ENCODE measurements at regions not wholly inside any gene's neighbourhood (a gene's known extent, or its start where the extent isn't known, plus 50 kb on each side); places are given as distances from the start of the nearest gene placed in this dataset.

- Histone ChIP-seq H2AK5ac (ENCODE audit: insufficient read length, low read length) (no peak overlapping the region), H3K23me2 (ENCODE audit: insufficient read length, low read depth, low read length, poor library complexity, severe bottlenecking) (no peaks in the 10 kb centered on the region), H3K4ac (ENCODE audit: low read depth, low read length) (no peak overlapping the region), H2BK15ac (ENCODE audit: low read depth, low read length) (no peak overlapping the region), H2BK12ac (ENCODE audit: insufficient read length, low read depth, low read length) (no peak overlapping the region), H3K79me2 (ENCODE audit: insufficient read depth, low read length) (no peaks in the 10 kb centered on the region), H3K79me1 (ENCODE audit: insufficient read depth, low read depth, low read length, poor library complexity, severe bottlenecking) (no peaks in the 10 kb centered on the region), H3K27me3 (ENCODE audit: insufficient read depth, low read length) (no peaks in the 10 kb centered on the region), H2BK5ac (ENCODE audit: insufficient read length, low read length) (no peak overlapping the region), H3T11ph (ENCODE audit: low read length) (no peak overlapping the region), H3K4me2 (ENCODE audit: insufficient read depth, insufficient read length, low read length) (no peak overlapping the region), H2AFZ (ENCODE audit: low read length) (no peak overlapping the region), H3K18ac (ENCODE audit: insufficient read length, low read depth, low read length) (no peak overlapping the region), H3K23ac (ENCODE audit: insufficient read length, low read depth, low read length) (no peak overlapping the region), H4K5ac (ENCODE audit: insufficient read length, low read depth, low read length) (no peak overlapping the region), H2BK120ac (ENCODE audit: low read depth, low read length, poor library complexity, severe bottlenecking) (no peak overlapping the region), H4K8ac (replicated peaks; ENCODE audit: insufficient read length, low read depth, low read length) (no peak overlapping the region), H3K4me1 (ENCODE audit: insufficient read depth, low read length) (no peaks in the 10 kb centered on the region), H3K27ac (ENCODE audit: insufficient read length, low read depth, low read length) (no peak overlapping the region), H4K20me1 (ENCODE audit: control insufficient read depth, insufficient read depth, insufficient read length) (no peaks in the 10 kb centered on the region), H3K9ac (ENCODE audit: extremely low read depth, insufficient read length, low read length) (no peak overlapping the region), H3K56ac (ENCODE audit: insufficient read length, low read depth, low read length) (no peak overlapping the region), H4K91ac (ENCODE audit: insufficient read length, low read depth, low read length) (no peak overlapping the region), H2BK20ac (ENCODE audit: low read depth, low read length, poor library complexity, severe bottlenecking) (no peak overlapping the region), H3K14ac (ENCODE audit: insufficient read depth, low read length) (no peak overlapping the region), H3K9me3 (ENCODE audit: control insufficient read depth, low read depth, low read length) (no peaks in the 10 kb centered on the region)
- no peak overlapping the region for H3K27ac Mint-ChIP-seq
- H3K27me3 Mint-ChIP-seq (ENCODE audit: low read depth), result no peaks in the 10 kb centered on the region
- H3K4me1 Mint-ChIP-seq, result peaks cover 4 to 8% of the 10 kb centered on the region in 2 experiments; a peak in 2 of 4 replicates
- no peaks in the 10 kb centered on the region; a peak in 1 of 7 replicates for H3K36me3 Mint-ChIP-seq (ENCODE audit: insufficient read depth in 1 of 3, low read depth in 3 of 3)
- H3K4me3 Mint-ChIP-seq, result no peak overlapping the region
- WGBS (ENCODE audit: extremely low coverage, insufficient read length, low lambda C conversion rate), result no CpG with 5 or more reads among the region's 2 CpGs
- no peak for DNase-seq
- peaks cover 0 to 11% of the 10 kb centered on the region in 2 experiments; a peak in 3 of 5 replicates for H3K9me3 Mint-ChIP-seq
- no peak for TF ChIP-seq CTCF (conservative IDR thresholded peaks at IDR 0.05)
Measured at GRCh38 chr5:42022383-42022972, 97.4 kb downstream of the FBXO4 start.
